Mucosa of gallbladder (tissue), 1 donor: ENCODE measurements at regions not wholly inside any gene's neighbourhood (a gene's known extent, or its start where the extent isn't known, plus 50 kb on each side); places are given as distances from the start of the nearest gene placed in this dataset.
"Not testable (repeated sequence)": the region's sequence is repeated elsewhere in the genome, so short reads cannot be mapped to it uniquely, and the experiment has no call there.

Source experiments
- DNase-seq: peaks from one replicate; pipeline ENCODE4 v3.0.0-alpha.2; 2020; ENCODE audit warnings: low spot score
- donor health status: DM: no; HTN: no; CAD: no.

- DNase-seq, result no peak
Measured at GRCh38 chr10:8688881-8689280, 634.4 kb downstream of the GATA3 start.

DNA sequence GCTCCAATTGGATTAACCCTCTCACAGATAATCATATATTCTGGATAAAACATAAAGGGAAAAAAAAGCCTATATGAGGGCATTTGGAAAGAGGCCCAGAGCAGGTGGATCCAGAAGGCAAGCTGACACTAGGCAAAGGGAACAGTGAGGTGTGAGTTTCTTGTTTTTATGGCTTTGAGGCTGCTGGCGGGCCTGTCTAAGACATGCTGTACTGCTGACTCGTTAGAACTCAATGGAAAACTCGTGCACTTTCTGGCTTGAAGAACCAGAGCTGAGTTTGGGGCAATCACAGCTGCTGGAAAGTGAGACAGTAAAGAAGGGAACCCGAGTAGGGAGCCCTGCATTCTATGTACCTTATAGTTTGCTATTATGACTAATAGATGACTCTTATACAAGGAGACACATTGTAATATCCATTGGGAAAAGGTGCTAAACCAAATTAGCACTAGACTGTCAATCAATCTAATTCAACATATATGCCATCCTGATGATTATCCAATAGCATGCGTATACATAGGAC, 637.1 kb downstream of the GATA3 start:
- DNase-seq, result no peak

- DNase-seq, result not testable (repeated sequence)
Measured at GRCh38 chr10:8693635-8694034, 639.1 kb downstream of the GATA3 start.

GRCh38 chr10:8696746-8697145, 642.3 kb downstream of the GATA3 start:
- DNase-seq, result no peak

- DNase-seq, result no peak
Measured at GRCh38 chr10:8700689-8701088, 646.2 kb downstream of the GATA3 start.

DNA sequence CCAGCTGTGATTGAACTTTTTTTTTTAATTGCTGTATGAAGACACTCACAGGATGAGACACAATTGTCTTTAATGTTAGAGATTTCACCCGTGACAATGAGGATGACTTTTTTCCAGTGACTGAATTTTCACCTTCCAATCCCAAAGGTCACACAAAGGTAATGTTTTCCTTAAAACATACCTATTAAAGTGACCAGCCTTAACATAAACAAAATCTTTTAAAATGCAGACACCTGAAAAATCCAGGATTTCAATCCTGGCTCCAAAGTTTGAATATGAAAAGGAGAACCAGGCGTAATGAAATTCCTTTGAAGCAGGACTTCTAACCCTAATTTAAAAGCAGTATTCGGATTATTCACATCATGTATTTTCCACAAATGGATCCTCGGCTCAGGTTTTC, 647.7 kb downstream of the GATA3 start:
- DNase-seq, result no peak

GRCh38 chr10:8705415-8705814, 650.9 kb downstream of the GATA3 start:
- no peak for DNase-seq

GRCh38 chr10:8712656-8713055, 658.2 kb downstream of the GATA3 start:
- DNase-seq, result no peak

DNA sequence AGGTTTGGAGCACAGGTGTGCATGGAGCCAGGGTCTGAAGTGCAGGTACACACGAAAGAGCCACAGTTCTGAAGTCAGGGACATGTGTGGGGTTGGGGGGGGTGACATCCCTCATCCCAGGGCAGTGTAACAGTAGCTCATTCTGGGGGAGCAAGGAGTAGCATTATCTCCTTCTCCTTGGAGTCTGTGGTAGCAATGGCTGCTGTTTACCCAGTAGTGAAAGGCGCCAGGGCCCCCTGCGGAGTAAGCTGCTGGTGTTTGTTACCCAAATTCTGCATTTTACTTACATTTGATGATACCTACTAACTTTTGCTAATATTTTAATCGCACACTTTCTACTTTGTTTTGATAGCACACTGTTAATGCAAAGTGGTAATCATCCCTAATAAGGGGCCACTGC, 665.5 kb downstream of the GATA3 start:
- no peak for DNase-seq

DNA sequence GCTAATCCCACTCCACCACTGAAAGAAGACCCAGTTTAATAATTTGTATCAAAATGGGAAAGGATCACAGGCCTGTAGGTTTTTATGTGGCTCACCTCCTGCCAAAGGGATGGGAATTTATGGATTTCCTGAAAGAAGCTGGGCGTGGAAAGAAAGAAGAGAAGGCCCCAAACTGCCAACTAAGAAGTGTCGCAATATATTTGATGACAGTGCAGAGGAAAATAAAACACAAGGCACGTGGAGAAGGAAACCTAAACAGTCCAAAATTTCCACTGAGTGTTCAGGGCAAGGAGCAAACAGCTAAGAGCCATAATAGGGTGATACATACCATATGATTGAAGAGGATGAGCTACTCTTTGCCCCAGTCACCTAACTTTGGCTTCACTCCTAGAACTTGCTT, 667.2 kb downstream of the GATA3 start:
- DNase-seq, result no peak

GRCh38 chr10:8722835-8723234, 668.3 kb downstream of the GATA3 start:
- no peak for DNase-seq

- DNase-seq, result no peak
Measured at GRCh38 chr10:8725343-8725742, 670.9 kb downstream of the GATA3 start.

- no peak for DNase-seq
Measured at GRCh38 chr10:8726084-8726778, 671.7 kb downstream of the GATA3 start.

DNA sequence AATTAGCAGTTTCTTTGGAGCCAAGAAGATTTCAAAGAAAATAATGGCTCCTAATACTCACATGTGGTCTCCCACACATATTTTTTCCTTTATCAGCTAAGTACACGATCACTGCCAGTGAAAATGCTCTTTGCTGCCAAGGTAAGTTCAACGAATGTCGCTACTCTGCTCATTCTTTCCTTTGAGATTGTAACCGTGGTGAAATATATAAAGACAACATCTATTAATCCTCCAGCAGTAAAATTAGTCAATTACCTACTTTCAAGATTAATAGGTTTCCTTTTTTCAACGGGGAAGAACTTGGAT, 672.2 kb downstream of the GATA3 start:
- no peak for DNase-seq

DNA sequence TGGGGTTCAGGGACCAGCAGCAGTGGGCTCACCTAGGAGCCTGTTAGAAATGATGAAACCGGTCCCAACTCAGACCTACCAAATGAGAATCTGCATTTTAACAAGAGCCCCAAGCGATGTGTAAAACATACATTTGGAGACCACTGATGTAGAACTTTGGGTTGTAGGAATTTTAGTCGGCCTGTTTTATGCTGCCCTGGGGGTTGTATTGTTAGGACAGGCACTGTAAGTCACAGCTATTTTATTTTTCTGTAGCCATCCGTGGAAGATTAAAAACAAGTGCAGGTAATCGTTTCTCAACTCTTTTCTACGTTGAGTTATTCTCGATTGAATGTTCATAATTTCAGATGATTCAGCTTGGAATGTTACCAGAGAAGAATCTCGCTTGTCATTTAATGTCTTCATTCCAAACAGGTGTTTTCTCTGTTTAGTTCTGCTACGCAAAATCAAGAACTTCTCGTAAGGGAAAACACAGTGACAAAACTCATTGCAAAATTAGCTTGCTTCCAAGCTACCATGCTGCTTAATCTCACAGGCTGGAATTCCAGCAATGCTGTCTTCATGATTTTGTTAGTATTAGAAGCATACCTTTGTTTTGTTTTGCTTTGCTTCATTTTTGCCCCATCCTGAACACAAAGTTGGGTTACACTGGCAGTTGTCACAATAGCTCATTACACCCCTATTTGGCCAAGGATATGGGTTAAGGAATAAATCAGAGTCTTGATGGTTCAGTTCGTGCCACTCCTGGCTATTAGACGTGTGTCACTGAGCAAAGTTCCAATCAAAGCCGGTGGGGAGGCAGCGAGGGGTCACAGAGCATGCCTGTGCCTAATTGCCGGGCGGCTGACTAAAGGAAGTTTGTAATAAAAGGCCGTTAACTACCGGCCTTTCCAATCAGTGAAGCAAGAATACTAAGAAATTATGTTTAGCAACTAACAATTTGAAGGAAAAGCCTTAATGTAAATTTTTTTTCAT, 676.9 kb downstream of the GATA3 start:
- no peak for DNase-seq

- no peak for DNase-seq
Measured at GRCh38 chr10:8738987-8739386, 684.5 kb downstream of the GATA3 start.

DNA sequence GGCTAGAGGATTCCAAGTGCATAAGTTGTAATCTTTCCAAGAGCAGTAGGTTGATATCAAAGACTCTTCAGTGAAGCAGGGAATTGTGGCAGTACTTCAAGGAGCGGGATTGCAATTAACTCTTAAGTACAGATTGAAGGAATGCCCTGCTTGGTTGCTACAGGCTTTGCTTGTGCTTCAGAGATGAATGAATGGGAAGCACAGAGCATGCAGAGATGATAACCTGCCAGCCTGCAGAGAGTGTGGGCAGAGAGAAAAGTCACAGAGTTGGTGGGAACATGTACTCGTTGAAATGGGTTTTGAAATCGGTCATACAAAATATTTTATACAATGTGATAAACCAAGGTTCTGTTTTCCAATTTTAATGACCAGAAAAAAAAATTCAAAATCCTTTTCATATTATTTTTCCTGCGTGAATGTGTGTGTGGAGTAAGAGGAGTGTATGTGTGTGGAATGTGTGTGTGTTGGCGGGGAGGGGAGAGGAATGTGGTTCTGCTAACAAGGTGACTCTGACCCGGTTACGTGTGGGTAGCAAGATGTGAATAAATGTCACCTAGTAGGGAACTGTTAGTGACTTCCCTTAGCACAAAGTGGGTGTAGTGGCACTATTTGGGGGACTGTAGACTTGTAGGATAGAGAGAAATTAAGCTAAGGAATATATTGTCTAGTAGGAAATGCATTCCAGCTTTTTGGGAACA, 697.8 kb downstream of the GATA3 start:
- no peak for DNase-seq

DNA sequence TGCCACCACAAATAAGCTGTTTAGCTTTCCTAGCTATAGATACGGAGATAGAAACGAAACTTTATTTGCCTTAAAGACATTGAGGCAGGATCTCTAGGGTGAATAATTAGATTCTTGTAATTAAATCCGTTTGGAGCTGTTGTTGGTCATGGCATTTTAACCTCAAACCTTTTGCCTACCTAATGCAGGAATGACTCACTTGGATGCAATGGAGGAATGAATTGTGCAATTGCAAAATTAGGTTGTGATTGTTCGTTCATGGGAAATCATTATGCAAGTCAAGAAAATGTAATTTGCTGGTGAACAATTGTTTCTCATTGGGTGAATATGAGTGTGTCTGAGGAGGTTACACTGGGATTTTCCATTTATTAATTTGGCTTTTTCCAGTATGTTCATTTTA, 703.5 kb downstream of the GATA3 start:
- DNase-seq, result no peak

DNA sequence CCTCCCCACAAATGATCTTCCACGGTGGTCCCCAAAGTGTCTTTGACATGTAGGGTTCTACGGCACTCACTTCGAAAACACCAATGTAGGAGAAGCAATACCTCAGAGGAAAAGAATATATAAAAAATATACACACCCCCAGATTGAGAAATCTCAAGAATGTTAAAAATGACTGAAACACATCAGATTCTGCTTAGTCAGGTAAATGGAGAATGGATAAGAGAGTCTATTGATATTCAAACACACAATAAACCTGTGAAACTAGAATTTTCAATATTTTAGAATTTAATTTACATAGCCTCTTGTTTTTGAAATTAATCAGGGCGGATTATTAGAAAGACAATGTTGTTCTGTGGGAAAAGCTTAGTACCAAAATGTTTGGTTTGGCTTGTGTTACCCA, 712.4 kb downstream of the GATA3 start:
- no peak for DNase-seq

- DNase-seq, result no peak
Measured at GRCh38 chr10:8767591-8767990, 713.1 kb downstream of the GATA3 start.

GRCh38 chr10:8768341-8768740, 713.9 kb downstream of the GATA3 start:
- no peak for DNase-seq

DNA sequence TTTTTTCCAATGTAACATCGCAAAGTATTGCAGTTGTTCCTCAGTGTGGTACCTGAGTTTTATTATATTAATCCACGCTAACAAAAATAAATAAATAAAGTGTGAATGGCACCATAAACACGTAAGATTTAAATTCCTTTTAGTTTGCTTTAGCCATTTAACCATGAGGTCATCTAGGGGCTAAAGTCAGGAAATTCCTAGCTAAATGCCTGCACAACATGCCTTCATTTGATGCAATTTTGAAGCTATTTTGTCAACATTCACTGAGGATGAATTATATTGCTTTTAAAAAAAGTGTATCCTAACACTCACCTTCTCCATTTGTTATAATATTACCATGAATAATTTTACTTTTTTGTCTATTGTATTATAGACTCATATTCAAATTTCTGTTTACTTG, 714.4 kb downstream of the GATA3 start:
- no peak for DNase-seq
